ENCODE measurements at regions not wholly inside any gene's neighbourhood (a gene's known extent, or its start where the extent isn't known, plus 50 kb on each side); places are given as distances from the start of the nearest gene placed in this dataset.

GRCh38 chr2:217060951-217061547, 201.2 kb upstream of the TNP1 start:
- Histone ChIP-seq H3K4me3 (ENCODE audit: low read depth, low read length) (no peak overlapping the region), H3K27me3 (ENCODE audit: control insufficient read depth, insufficient read depth, low read length) (no peaks in the 10 kb centered on the region), H3K36me3 (ENCODE audit: control insufficient read depth, insufficient read depth, low read length) (no peaks in the 10 kb centered on the region)
- TF ChIP-seq CTCF (IDR thresholded peaks at IDR 0.05; ENCODE audit: insufficient read depth, low read length, poor library complexity, severe bottlenecking) = no peak
- no peak for DNase-seq (ENCODE audit: low read depth)

- no peak for TF ChIP-seq CTCF (IDR thresholded peaks at IDR 0.05; ENCODE audit: insufficient read depth, low read length, poor library complexity, severe bottlenecking)
- Histone ChIP-seq H3K27me3 (ENCODE audit: control insufficient read depth, insufficient read depth, low read length) (no peaks in the 10 kb centered on the region), H3K4me3 (ENCODE audit: low read depth, low read length) (no peak overlapping the region), H3K36me3 (ENCODE audit: control insufficient read depth, insufficient read depth, low read length) (no peaks in the 10 kb centered on the region)
- no peak for DNase-seq (ENCODE audit: low read depth)
Observed at GRCh38 chr2:217060516-217060915, 200.7 kb upstream of the TNP1 start.

- no peaks in the 10 kb centered on the region for H3K36me3 ChIP-seq (ENCODE audit: control insufficient read depth, insufficient read depth, low read length)
- no peak for TF ChIP-seq CTCF (IDR thresholded peaks at IDR 0.05; ENCODE audit: insufficient read depth, low read length, poor library complexity, severe bottlenecking)
- peak; percentile 29 for DNase-seq (ENCODE audit: low read depth)
- no peaks in the 10 kb centered on the region for H3K27me3 ChIP-seq (ENCODE audit: control insufficient read depth, insufficient read depth, low read length)
- no peak overlapping the region for H3K4me3 ChIP-seq (ENCODE audit: low read depth, low read length)
Observed at GRCh38 chr2:217058791-217059755, 199.2 kb upstream of the TNP1 start.

- TF ChIP-seq CTCF (IDR thresholded peaks at IDR 0.05; ENCODE audit: insufficient read depth, low read length, poor library complexity, severe bottlenecking) = no peak
- no peaks in the 10 kb centered on the region for H3K36me3 ChIP-seq (ENCODE audit: control insufficient read depth, insufficient read depth, low read length)
- no peak for DNase-seq (ENCODE audit: low read depth)
Observed at GRCh38 chr2:217057773-217058172, 197.9 kb upstream of the TNP1 start.

GRCh38 chr2:217055624-217056023, 195.8 kb upstream of the TNP1 start:
- no peaks in the 10 kb centered on the region for H3K27me3 ChIP-seq (ENCODE audit: control insufficient read depth, insufficient read depth, low read length)
- no peak for DNase-seq (ENCODE audit: low read depth)
- H3K4me3 ChIP-seq (ENCODE audit: low read depth, low read length) = no peak overlapping the region
- no peaks in the 10 kb centered on the region for H3K36me3 ChIP-seq (ENCODE audit: control insufficient read depth, insufficient read depth, low read length)
- TF ChIP-seq CTCF (IDR thresholded peaks at IDR 0.05; ENCODE audit: insufficient read depth, low read length, poor library complexity, severe bottlenecking) = no peak

More at GRCh38 chr2:217057773-217058172, 197.9 kb upstream of the TNP1 start:
- Histone ChIP-seq H3K4me3 (ENCODE audit: low read depth, low read length) (no peak overlapping the region), H3K27me3 (ENCODE audit: control insufficient read depth, insufficient read depth, low read length) (no peaks in the 10 kb centered on the region)
